ENCODE measurements at regions not wholly inside any gene's neighbourhood (a gene's known extent, or its start where the extent isn't known, plus 50 kb on each side); places are given as distances from the start of the nearest gene placed in this dataset.

DNA sequence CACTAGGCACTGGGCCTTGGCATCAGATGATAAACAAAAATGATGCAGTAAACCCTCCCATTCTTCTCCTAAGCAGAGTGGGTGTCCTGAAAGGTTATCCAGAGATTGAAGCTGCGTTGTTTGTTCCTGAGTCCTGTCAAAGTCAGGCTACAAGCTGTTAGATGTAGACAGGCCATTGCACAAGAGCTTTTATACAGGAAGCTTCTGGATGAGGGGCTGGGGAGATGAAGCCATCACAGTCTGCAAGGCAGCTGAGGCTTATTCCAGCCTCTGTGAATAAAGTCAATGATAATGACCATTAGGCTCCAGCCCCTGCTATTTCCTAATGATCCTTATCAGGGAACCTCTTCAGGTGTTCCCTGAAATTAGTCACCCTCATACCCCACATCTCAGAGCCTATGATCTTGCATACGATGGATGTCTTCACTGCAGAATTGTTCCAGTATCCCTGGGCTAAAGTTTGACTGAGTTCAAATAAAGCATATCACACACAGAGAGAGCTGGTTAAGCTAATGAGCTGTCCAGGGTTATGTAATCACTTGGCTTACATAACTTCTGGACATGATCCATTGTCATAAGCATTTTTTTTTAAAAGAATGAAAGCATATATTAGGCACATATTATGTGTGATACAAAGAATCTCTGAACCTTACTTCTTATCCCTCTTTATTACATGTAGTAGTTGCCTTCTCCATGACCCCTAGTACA is 337.1 kb upstream of the OR4E1 start:
- TF ChIP-seq CTCF (IDR thresholded peaks at IDR 0.05; ENCODE audit: control insufficient read depth, insufficient read depth, low read depth, low read length, missing control alignments): no peak
- no peak overlapping the region for H3K4me3 ChIP-seq (ENCODE audit: control insufficient read depth, low read depth, low read length)
- no peak for DNase-seq (ENCODE audit: low read depth)

DNA sequence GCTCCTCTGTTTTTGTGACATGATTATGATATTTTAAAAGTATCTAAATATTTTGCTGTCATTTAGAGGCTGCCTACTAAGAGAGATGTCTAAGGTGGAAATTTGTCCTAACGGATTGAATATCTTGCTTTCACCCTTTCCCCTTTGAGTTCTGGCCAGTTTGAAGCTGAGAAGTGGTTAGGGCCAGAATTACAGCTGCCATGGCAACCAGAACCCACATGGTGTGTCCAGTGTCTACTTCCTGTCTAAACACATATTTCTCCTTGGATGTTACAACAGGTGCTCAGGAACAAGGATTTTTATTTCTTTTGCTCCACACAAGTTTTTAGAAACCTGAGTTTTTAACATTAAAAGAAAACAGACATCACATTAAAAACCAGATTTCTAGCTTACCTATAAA is 335.1 kb upstream of the OR4E1 start:
- no peak for TF ChIP-seq CTCF (IDR thresholded peaks at IDR 0.05; ENCODE audit: control insufficient read depth, insufficient read depth, low read depth, low read length, missing control alignments)
- H3K4me3 ChIP-seq (ENCODE audit: control insufficient read depth, low read depth, low read length): no peak overlapping the region
- DNase-seq (ENCODE audit: low read depth): no peak

GRCh38 chr14:22007784-22008412 is 334.3 kb upstream of the OR4E1 start:
- no peak overlapping the region for H3K4me3 ChIP-seq (ENCODE audit: control insufficient read depth, low read depth, low read length)
- no peak for DNase-seq (ENCODE audit: low read depth)
- TF ChIP-seq CTCF (IDR thresholded peaks at IDR 0.05; ENCODE audit: control insufficient read depth, insufficient read depth, low read depth, low read length, missing control alignments): no peak

GRCh38 chr14:22007363-22007762 is 333.7 kb upstream of the OR4E1 start:
- no peak for DNase-seq (ENCODE audit: low read depth)
- H3K4me3 ChIP-seq (ENCODE audit: control insufficient read depth, low read depth, low read length): no peak overlapping the region
- TF ChIP-seq CTCF (IDR thresholded peaks at IDR 0.05; ENCODE audit: control insufficient read depth, insufficient read depth, low read depth, low read length, missing control alignments): no peak

GRCh38 chr14:22003461-22003860 is 329.8 kb upstream of the OR4E1 start:
- no peak overlapping the region for H3K4me3 ChIP-seq (ENCODE audit: control insufficient read depth, low read depth, low read length)
- TF ChIP-seq CTCF (IDR thresholded peaks at IDR 0.05; ENCODE audit: control insufficient read depth, insufficient read depth, low read depth, low read length, missing control alignments): no peak
- no peak for DNase-seq (ENCODE audit: low read depth)

DNA sequence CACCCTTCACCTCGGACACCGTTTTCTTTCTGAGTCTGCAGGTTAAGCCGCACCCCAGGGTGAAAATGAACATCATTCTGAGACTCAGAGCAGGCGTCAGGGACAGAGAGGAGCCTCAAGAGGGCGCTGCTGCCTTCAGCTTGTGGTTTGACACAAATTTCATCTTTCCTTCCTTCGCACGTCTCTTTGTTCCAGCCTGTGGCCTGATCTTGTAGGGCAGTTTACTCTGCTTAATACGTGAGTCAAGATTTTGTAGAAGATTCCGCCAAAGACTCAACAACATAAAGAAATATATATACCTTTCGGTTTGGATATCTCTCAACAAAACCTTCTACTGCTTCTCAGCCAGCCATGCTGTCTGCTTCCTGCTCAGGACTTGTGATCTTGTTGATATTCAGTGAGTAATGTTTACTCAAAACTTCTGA is 329.3 kb upstream of the OR4E1 start:
- no peak overlapping the region for H3K4me3 ChIP-seq (ENCODE audit: control insufficient read depth, low read depth, low read length)
- DNase-seq (ENCODE audit: low read depth): no peak
- no peak for TF ChIP-seq CTCF (IDR thresholded peaks at IDR 0.05; ENCODE audit: control insufficient read depth, insufficient read depth, low read depth, low read length, missing control alignments)

All from AG09309 (cell line).